ENCODE measurements at regions not wholly inside any gene's neighbourhood (a gene's known extent, or its start where the extent isn't known, plus 50 kb on each side); places are given as distances from the start of the nearest gene placed in this dataset.

DNA sequence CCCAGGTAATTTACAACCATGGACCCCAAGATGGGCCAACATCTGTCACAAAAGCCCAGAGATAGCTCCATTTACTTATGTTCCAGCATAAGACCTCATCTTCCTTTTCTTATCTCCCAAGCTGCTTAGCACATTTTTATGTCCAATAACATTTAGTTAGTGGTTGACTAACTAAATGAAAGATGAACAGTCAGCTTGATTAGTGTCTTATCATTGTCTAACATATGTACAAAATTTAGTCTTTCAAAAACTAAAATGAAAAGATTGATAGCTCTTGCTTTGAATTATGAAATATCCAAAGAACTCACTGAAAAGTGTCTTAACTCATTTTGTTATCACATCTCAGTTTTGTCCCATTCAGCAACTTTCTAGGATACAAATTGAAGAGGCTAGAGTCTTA lies 163.1 kb upstream of the EGLN3 start:
- FAIRE-seq (peak; percentile 26), DNase-seq (ENCODE audit: extremely low read depth in 1 of 4, low spot score in 3 of 4) (peak in 2 of 4 experiments; percentile 24 to 38), ATAC-seq (no peak)
- ChIA-PET CTCF (ENCODE audit: low intra/inter-chr PET ratio) (no interaction called here), POLR2A (interaction anchor here (0.8 to 1.2 kb wide), 5 partner anchors 10 to 178 kb away, joined by 3 to 4 read pairs (median 3); no protein-coding TSS in a partner anchor)
- in situ Hi-C loops (cut with MboI) (no loop called here), intact Hi-C loops (cut with micrococcal nuclease) (loop anchor here (5.0 kb wide), 1 partner anchor 113 kb away; no protein-coding TSS in a partner anchor)
- Histone ChIP-seq H3K4me3 (no peak overlapping the region), H3K4me1 (replicated peaks in 1 of 2; ENCODE audit: control insufficient read depth in 2 of 2, insufficient read depth in 2 of 2, low read length in 2 of 2) (no peaks in the 10 kb centered on the region; a peak in 2 of 5 replicates), H3K9ac (ENCODE audit: insufficient read depth in 1 of 2, low read depth in 2 of 2, low read length in 2 of 2) (no peak overlapping the region), H3K27me3 (ENCODE audit: control insufficient read depth in 2 of 2, insufficient read depth in 2 of 2, low read length in 2 of 2) (0 out of 5 replicates have a peak, but pooled peaks cover 0 to 2% of the 10 kb centered on the region in 2 experiments), H3K4me2 (ENCODE audit: insufficient read depth, low read length) (no peak overlapping the region), H3K79me2 (ENCODE audit: control insufficient read depth, insufficient read depth, low read length) (no peaks in the 10 kb centered on the region), H4K20me1 (replicated peaks; ENCODE audit: control insufficient read depth, insufficient read depth, low read length) (no peaks in the 10 kb centered on the region), H3K36me3 (ENCODE audit: control insufficient read depth, insufficient read depth, low read length) (no peaks in the 10 kb centered on the region), H3K27ac (ENCODE audit: extremely low read depth, low read depth, low read length) (no peak overlapping the region), H3K9me1 (ENCODE audit: control insufficient read depth, insufficient read depth, low read length) (no peaks in the 10 kb centered on the region), H2AFZ (ENCODE audit: low read depth, low read length) (no peak overlapping the region), H3K9me3 (replicated peaks; ENCODE audit: control insufficient read depth, insufficient read depth, low read depth, low read length) (no peaks in the 10 kb centered on the region)
- no TSS peak for BruUV-seq (replicated peaks)
- TF ChIP-seq MTA2 (IDR thresholded peaks at IDR 0.05; ENCODE audit: low read depth) (peak; percentile 63), FOXM1 (IDR thresholded peaks at IDR 0.05; ENCODE audit: low read depth) (peak; percentile 58; the same call in 1 of the 2 replicates), FOXM1 (CRISPR knock-in tag; IDR thresholded peaks at IDR 0.05; ENCODE audit: low read depth) (no peak), ZNF143 (CRISPR knock-in tag; IDR thresholded peaks at IDR 0.05) (no peak), TCF3 (CRISPR knock-in tag; IDR thresholded peaks at IDR 0.05) (peak; percentile 86), SMARCA4 (IDR thresholded peaks at IDR 0.05) (peak; percentile 72; the same call in 1 of the 2 replicates), TRIM24 (IDR thresholded peaks at IDR 0.05) (peak in 1 of 2 experiments; percentile 57; a peak in 1 of 4 replicates), PTRF (tag; IDR thresholded peaks at IDR 0.05) (no peak), SMARCE1 (IDR thresholded peaks at IDR 0.05) (peak; percentile 72; the same call in 1 of the 2 replicates), KAT2B (IDR thresholded peaks at IDR 0.05; ENCODE audit: low read depth, low read length) (no peak), NCOR1 (IDR thresholded peaks at IDR 0.05) (peak; percentile 62), GATA2 (CRISPR knock-in tag; IDR thresholded peaks at IDR 0.05) (peak; percentile 58; the same call in 1 of the 2 replicates), JUN (IDR thresholded peaks at IDR 0.05; ENCODE audit: borderline replicate concordance, low read depth, low read length) (no peak), JUN (CRISPR knock-in tag; IDR thresholded peaks at IDR 0.05; ENCODE audit: borderline replicate concordance) (no peak), EP300 (IDR thresholded peaks at IDR 0.05; ENCODE audit: low read length) (peak; percentile 49), OTX1 (CRISPR knock-in tag; IDR thresholded peaks at IDR 0.05) (no peak), MEF2D (tag; conservative IDR thresholded peaks at IDR 0.05; ENCODE audit: low read depth) (peak; percentile 45; the same call in 1 of the 2 replicates), DMBX1 (CRISPR knock-in tag; IDR thresholded peaks at IDR 0.05; ENCODE audit: borderline replicate concordance) (no peak), ZNF668 (CRISPR knock-in tag; IDR thresholded peaks at IDR 0.05) (no peak)
- TF ChIP-seq, protein P1, sequence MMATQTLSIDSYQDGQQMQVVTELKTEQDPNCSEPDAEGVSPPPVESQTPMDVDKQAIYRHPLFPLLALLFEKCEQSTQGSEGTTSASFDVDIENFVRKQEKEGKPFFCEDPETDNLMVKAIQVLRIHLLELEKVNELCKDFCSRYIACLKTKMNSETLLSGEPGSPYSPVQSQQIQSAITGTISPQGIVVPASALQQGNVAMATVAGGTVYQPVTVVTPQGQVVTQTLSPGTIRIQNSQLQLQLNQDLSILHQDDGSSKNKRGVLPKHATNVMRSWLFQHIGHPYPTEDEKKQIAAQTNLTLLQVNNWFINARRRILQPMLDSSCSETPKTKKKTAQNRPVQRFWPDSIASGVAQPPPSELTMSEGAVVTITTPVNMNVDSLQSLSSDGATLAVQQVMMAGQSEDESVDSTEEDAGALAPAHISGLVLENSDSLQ (IDR thresholded peaks at IDR 0.05) = peak; percentile 61; the same call in 1 of the 2 replicates
- TF ChIP-seq, protein P2, sequence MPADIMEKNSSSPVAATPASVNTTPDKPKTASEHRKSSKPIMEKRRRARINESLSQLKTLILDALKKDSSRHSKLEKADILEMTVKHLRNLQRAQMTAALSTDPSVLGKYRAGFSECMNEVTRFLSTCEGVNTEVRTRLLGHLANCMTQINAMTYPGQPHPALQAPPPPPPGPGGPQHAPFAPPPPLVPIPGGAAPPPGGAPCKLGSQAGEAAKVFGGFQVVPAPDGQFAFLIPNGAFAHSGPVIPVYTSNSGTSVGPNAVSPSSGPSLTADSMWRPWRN (IDR thresholded peaks at IDR 0.05; ENCODE audit: low read depth) = peak; percentile 24; the same call in 1 of the 2 replicates
- TF ChIP-seq, protein P3, sequence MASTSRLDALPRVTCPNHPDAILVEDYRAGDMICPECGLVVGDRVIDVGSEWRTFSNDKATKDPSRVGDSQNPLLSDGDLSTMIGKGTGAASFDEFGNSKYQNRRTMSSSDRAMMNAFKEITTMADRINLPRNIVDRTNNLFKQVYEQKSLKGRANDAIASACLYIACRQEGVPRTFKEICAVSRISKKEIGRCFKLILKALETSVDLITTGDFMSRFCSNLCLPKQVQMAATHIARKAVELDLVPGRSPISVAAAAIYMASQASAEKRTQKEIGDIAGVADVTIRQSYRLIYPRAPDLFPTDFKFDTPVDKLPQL (IDR thresholded peaks at IDR 0.05; ENCODE audit: extremely low read depth, insufficient read length) = no peak
- TF ChIP-seq, protein P4, sequence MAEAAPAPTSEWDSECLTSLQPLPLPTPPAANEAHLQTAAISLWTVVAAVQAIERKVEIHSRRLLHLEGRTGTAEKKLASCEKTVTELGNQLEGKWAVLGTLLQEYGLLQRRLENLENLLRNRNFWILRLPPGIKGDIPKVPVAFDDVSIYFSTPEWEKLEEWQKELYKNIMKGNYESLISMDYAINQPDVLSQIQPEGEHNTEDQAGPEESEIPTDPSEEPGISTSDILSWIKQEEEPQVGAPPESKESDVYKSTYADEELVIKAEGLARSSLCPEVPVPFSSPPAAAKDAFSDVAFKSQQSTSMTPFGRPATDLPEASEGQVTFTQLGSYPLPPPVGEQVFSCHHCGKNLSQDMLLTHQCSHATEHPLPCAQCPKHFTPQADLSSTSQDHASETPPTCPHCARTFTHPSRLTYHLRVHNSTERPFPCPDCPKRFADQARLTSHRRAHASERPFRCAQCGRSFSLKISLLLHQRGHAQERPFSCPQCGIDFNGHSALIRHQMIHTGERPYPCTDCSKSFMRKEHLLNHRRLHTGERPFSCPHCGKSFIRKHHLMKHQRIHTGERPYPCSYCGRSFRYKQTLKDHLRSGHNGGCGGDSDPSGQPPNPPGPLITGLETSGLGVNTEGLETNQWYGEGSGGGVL (CRISPR knock-in tag; IDR thresholded peaks at IDR 0.05) = no peak

Data from K562 (cell line).